ENCODE measurements at regions not wholly inside any gene's neighbourhood (a gene's known extent, or its start where the extent isn't known, plus 50 kb on each side); places are given as distances from the start of the nearest gene placed in this dataset.

GRCh38 chr3:188095431-188095830 is 58.5 kb upstream of the LPP start:
- Histone ChIP-seq H4K20me1 (replicated peaks; ENCODE audit: control insufficient read depth, extremely low read depth, insufficient read depth, low read length) (no peaks in the 10 kb centered on the region), H3K27ac (ENCODE audit: insufficient read depth, low read depth, low read length) (no peak overlapping the region), H3K9ac (replicated peaks; ENCODE audit: extremely low read depth, insufficient read depth, low read length) (no peak overlapping the region), H3K9me3 (replicated peaks; ENCODE audit: control insufficient read depth, insufficient read depth, low read length) (no peaks in the 10 kb centered on the region), H2AFZ (ENCODE audit: low read depth, low read length) (no peak overlapping the region), H3K4me2 (ENCODE audit: insufficient read depth, low read length) (no peak overlapping the region), H3K4me3 (replicated peaks in 1 of 3; ENCODE audit: insufficient read depth in 1 of 3, low read depth in 1 of 3, low read length in 3 of 3) (no peak overlapping the region), H3K27me3 (ENCODE audit: control insufficient read depth in 2 of 2, insufficient read depth in 2 of 2, low read length in 2 of 2) (no peaks in the 10 kb centered on the region), H3K4me1 (ENCODE audit: control insufficient read depth, extremely low read depth, insufficient read depth, low read length) (no peaks in the 10 kb centered on the region), H3K36me3 (ENCODE audit: control insufficient read depth in 2 of 2, extremely low read depth in 1 of 2, insufficient read depth in 2 of 2, low read length in 2 of 2) (no peaks in the 10 kb centered on the region), H3K9me1 (replicated peaks; ENCODE audit: control insufficient read depth, extremely low read depth, insufficient read depth, low read length) (no peaks in the 10 kb centered on the region), H3K79me2 (ENCODE audit: control insufficient read depth, insufficient read depth, low read length) (no peaks in the 10 kb centered on the region)
- TF ChIP-seq CTCF (IDR thresholded peaks at IDR 0.05; ENCODE audit: extremely low read depth in 1 of 2, insufficient read depth in 1 of 2, low read depth in 1 of 2, low read length in 2 of 2) (no peak), GATA2 (IDR thresholded peaks at IDR 0.05; ENCODE audit: insufficient read depth, insufficient read length, low read depth, low read length) (no peak)
- CTCF ChIA-PET = no interaction called here
- DNase-seq (ENCODE audit: low read depth, low spot score) (no peak), FAIRE-seq (no peak)
- POLR2A ChIA-PET = no interaction called here
- no TSS peak for BruUV-seq (replicated peaks)
- dilution Hi-C loops (cut with MboI; ENCODE audit: extremely low pct_ligation_motif_present, low sequenced_read_pairs) (no loop called here), intact Hi-C loops (cut with micrococcal nuclease) (no loop called here)

DNA sequence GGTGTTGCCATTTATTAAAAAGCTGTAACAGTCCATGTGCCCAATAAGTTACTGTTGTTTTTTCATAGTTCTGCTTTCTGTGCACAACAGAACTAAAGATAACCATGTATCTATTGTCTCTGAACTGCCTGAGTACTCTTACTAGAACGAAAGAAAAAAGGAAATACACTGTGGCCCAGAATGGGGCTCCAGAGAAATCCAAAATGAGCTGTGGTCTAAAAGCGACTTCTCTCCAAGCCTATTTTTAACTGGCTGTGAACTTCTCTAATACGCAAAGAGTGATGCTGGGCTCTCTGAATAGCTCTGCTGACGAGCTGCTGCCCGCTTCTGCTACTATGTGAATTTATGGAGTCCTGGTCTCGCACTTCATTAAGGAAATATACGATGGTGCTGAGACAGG is 56.2 kb upstream of the LPP start:
- TF ChIP-seq FOS (IDR thresholded peaks at IDR 0.05; ENCODE audit: borderline replicate concordance, insufficient read depth, low read length) = no peak
- TF ChIP-seq POLR2AphosphoS5 (IDR thresholded peaks at IDR 0.05; ENCODE audit: insufficient read depth, low read depth, low read length) = no peak
- TF ChIP-seq JUN (IDR thresholded peaks at IDR 0.05; ENCODE audit: borderline replicate concordance, insufficient read depth, insufficient read length, low read depth) = no peak
- TF ChIP-seq EZH2 (IDR thresholded peaks at IDR 0.05; ENCODE audit: borderline replicate concordance, low read depth, low read length, severe bottlenecking) = no peak
- TF ChIP-seq CTCF (IDR thresholded peaks at IDR 0.05; ENCODE audit: extremely low read depth in 1 of 2, insufficient read depth in 1 of 2, low read depth in 1 of 2, low read length in 2 of 2) = no peak
- no peak for TF ChIP-seq MYC (IDR thresholded peaks at IDR 0.05; ENCODE audit: low read depth, low read length)
- no peak for TF ChIP-seq GATA2 (IDR thresholded peaks at IDR 0.05; ENCODE audit: insufficient read depth, insufficient read length, low read depth, low read length)
- no peak for TF ChIP-seq MAX (IDR thresholded peaks at IDR 0.05; ENCODE audit: insufficient read depth, insufficient read length)
- TF ChIP-seq POLR2A (IDR thresholded peaks at IDR 0.05; ENCODE audit: low read depth, low read length) = no peak
- dilution Hi-C loops (cut with MboI; ENCODE audit: extremely low pct_ligation_motif_present, low sequenced_read_pairs) = no loop called here

More for the DNA sequence above, 56.2 kb upstream of the LPP start:
- H3K4me2 ChIP-seq (ENCODE audit: insufficient read depth, low read length) = no peak overlapping the region
- no peak overlapping the region for H3K27ac ChIP-seq (ENCODE audit: insufficient read depth, low read depth, low read length)
- no peaks in the 10 kb centered on the region for H3K36me3 ChIP-seq (ENCODE audit: control insufficient read depth in 2 of 2, extremely low read depth in 1 of 2, insufficient read depth in 2 of 2, low read length in 2 of 2)
- DNase-seq (ENCODE audit: low read depth, low spot score) (no peak), FAIRE-seq (no peak)
- no peaks in the 10 kb centered on the region for H4K20me1 ChIP-seq (replicated peaks; ENCODE audit: control insufficient read depth, extremely low read depth, insufficient read depth, low read length)
- no peak overlapping the region for H3K4me3 ChIP-seq (replicated peaks in 1 of 3; ENCODE audit: insufficient read depth in 1 of 3, low read depth in 1 of 3, low read length in 3 of 3)
- no peaks in the 10 kb centered on the region for H3K27me3 ChIP-seq (ENCODE audit: control insufficient read depth in 2 of 2, insufficient read depth in 2 of 2, low read length in 2 of 2)
- H2AFZ ChIP-seq (ENCODE audit: low read depth, low read length) = no peak overlapping the region
- no peaks in the 10 kb centered on the region for H3K9me3 ChIP-seq (replicated peaks; ENCODE audit: control insufficient read depth, insufficient read depth, low read length)
- intact Hi-C loops (cut with micrococcal nuclease) = no loop called here
- CTCF ChIA-PET = no interaction called here
- no TSS peak for BruUV-seq (replicated peaks)
- POLR2A ChIA-PET = no interaction called here
- H3K9me1 ChIP-seq (replicated peaks; ENCODE audit: control insufficient read depth, extremely low read depth, insufficient read depth, low read length) = no peaks in the 10 kb centered on the region
- no peaks in the 10 kb centered on the region for H3K79me2 ChIP-seq (ENCODE audit: control insufficient read depth, insufficient read depth, low read length)
- no peak overlapping the region for H3K9ac ChIP-seq (replicated peaks; ENCODE audit: extremely low read depth, insufficient read depth, low read length)
- H3K4me1 ChIP-seq (ENCODE audit: control insufficient read depth, extremely low read depth, insufficient read depth, low read length) = no peaks in the 10 kb centered on the region
